B cell (primary cell): ENCODE measurements at regions not wholly inside any gene's neighbourhood (a gene's known extent, or its start where the extent isn't known, plus 50 kb on each side); places are given as distances from the start of the nearest gene placed in this dataset.

Experiments used
- ATAC-seq: fragments of 200-7000 bp; cut with Tn5 transposase; one replicate; pipeline ENCODE4 v1.10.0; 2021; ENCODE audit warnings: low read depth, mild to moderate bottlenecking, moderate number of reproducible peaks, moderate library complexity
- CTCF ChIA-PET: fragments of 350-600 bp; sonication (Branson Sonifier 250); formaldehyde crosslinking; loops from one replicate; lab custom pipeline; 2021; ENCODE audit warnings: antibody characterized with exemption, inconsistent platforms; lab: Charles Lee
- POLR2A ChIA-PET: fragments of 350-600 bp; sonication (Branson Sonifier 250); formaldehyde crosslinking; loops from one replicate; lab custom pipeline; 2021; ENCODE audit warnings: antibody characterized with exemption; lab: Charles Lee
- DNase-seq: peaks from one replicate; pipeline ENCODE4 v3.0.0; 2013
- H2AFZ ChIP-seq: 2 replicates; pipeline ENCODE4 v1.6.1; 2012; ENCODE audit warnings: mild to moderate bottlenecking, low read depth, low read length; ENCODE audit not compliant: insufficient read depth, poor library complexity, severe bottlenecking
- H3K27ac ChIP-seq, 2 donors: 1 replicate in 1 of 2; 2 replicates in 1 of 2; pipeline ENCODE4 v1.5.1; 2012 to 2013; ENCODE audit warnings: low read length in 2 of 2, mild to moderate bottlenecking in 2 of 2, moderate library complexity in 1 of 2
- H3K27me3 ChIP-seq, 4 experiments: fragments of 200-600 bp in 1 of 4; sonication (generic) in 1 of 4; replicated peaks in 1 of 4; 1 replicate in 2 of 4; 2 replicates in 2 of 4; pipeline versions ENCODE4 v1.6.1 to v1.7.0; 2013 to 2016; ENCODE audit warnings: low read length in 3 of 4, mild to moderate bottlenecking in 2 of 4, mixed read lengths in 1 of 4, moderate library complexity in 1 of 4; ENCODE audit not compliant: insufficient read depth in 4 of 4, control insufficient read depth in 3 of 4; ENCODE audit errors: control extremely low read depth in 1 of 4
- H3K36me3 ChIP-seq, 2 experiments: replicated peaks in 1 of 2; 1 replicate in 1 of 2; 2 replicates in 1 of 2; pipeline versions ENCODE4 v1.6.1 to v1.7.1; 2013; ENCODE audit warnings: low read length in 1 of 2; ENCODE audit not compliant: insufficient read depth in 2 of 2, control insufficient read depth in 1 of 2; ENCODE audit errors: control extremely low read depth in 1 of 2, extremely low read depth in 1 of 2
- H3K4me1 ChIP-seq, 2 donors: fragments of 200-600 bp in 1 of 2; sonication (generic) in 1 of 2; 1 replicate in 1 of 2; 2 replicates in 1 of 2; pipeline versions ENCODE4 v1.5.1 to v1.6.1; 2013 to 2017; ENCODE audit warnings: low read length in 2 of 2; ENCODE audit not compliant: control insufficient read depth in 2 of 2, insufficient read depth in 2 of 2
- H3K4me2 ChIP-seq: replicated peaks from 2 replicates; pipeline ENCODE3; 2012; ENCODE audit warnings: mild to moderate bottlenecking, low read depth, low read length; ENCODE audit not compliant: poor library complexity, severe bottlenecking
- H3K4me3 ChIP-seq, 5 experiments: fragments of 200-600 bp in 1 of 5; sonication (generic) in 1 of 5; 1 replicate in 3 of 5; 2 replicates in 2 of 5; pipeline versions ENCODE4 v1.5.1 to v1.7.0; 2011 to 2016; ENCODE audit warnings: low read length in 4 of 5, mild to moderate bottlenecking in 4 of 5, low read depth in 2 of 5, control low read depth in 1 of 5, moderate library complexity in 1 of 5; ENCODE audit not compliant: insufficient read depth in 1 of 5; ENCODE audit errors: control extremely low read depth in 1 of 5, extremely low read depth in 1 of 5
- H3K79me2 ChIP-seq: fragments of 200-600 bp; sonication (generic); one replicate; pipeline ENCODE4 v1.6.0; 2016; ENCODE audit warnings: low read length; ENCODE audit not compliant: control insufficient read depth, insufficient read depth
- H3K9ac ChIP-seq: fragments of 200-600 bp; sonication (generic); 2 replicates; pipeline ENCODE4 v1.6.1; 2017; ENCODE audit warnings: mild to moderate bottlenecking, low read length, moderate library complexity
- H3K9me3 ChIP-seq, 3 donors: one replicate each; pipeline versions ENCODE4 v1.6.1 to v1.7.1; 2013; ENCODE audit warnings: low read length in 2 of 3; ENCODE audit not compliant: control insufficient read depth in 2 of 3, insufficient read depth in 1 of 3; ENCODE audit errors: control extremely low read depth in 1 of 3
- H4K20me1 ChIP-seq: 2 replicates; pipeline ENCODE4 v1.6.0; 2012; ENCODE audit warnings: mild to moderate bottlenecking, low read length; ENCODE audit not compliant: insufficient read depth, control insufficient read depth, poor library complexity, severe bottlenecking
- H3K27ac Mint-ChIP-seq: one replicate; pipeline ENCODE4 v1.8.0; 2021; ENCODE audit warnings: mixed read lengths
- H3K27me3 Mint-ChIP-seq: one replicate; pipeline ENCODE4 v1.8.0; 2021; ENCODE audit warnings: mixed read lengths
- H3K4me1 Mint-ChIP-seq: one replicate; pipeline ENCODE4 v1.8.0; 2021; ENCODE audit warnings: mixed read lengths
- H3K4me3 Mint-ChIP-seq: one replicate; pipeline ENCODE4 v1.8.0; 2021; ENCODE audit warnings: mixed read lengths
- H3K9me3 Mint-ChIP-seq: one replicate; pipeline ENCODE4 v1.8.0; 2022; ENCODE audit warnings: mixed read lengths; ENCODE audit not compliant: insufficient read depth
- EZH2 ChIP-seq: IDR thresholded peaks from 2 replicates; pipeline ENCODE4 v1.6.1; 2012; ENCODE audit warnings: borderline replicate concordance, low read depth, mild to moderate bottlenecking, moderate library complexity, low read length; ENCODE audit not compliant: insufficient read depth, poor library complexity, severe bottlenecking
- WGBS: methylation state at CpG from one replicate; pipeline ENCODE4 v1.1.5; 2013; ENCODE audit warnings: missing lambda C conversion rate; ENCODE audit not compliant: insufficient coverage; 5-methylcytosine and 5-hydroxymethylcytosine counted together
- intact Hi-C: fragments of 100-400 bp; cut with micrococcal nuclease; formaldehyde crosslinking; loops from one replicate; pipeline ENCODE4 v1.10.0; 2022
- TF ChIP-seq, protein P1 (sequence below): fragments of 200-600 bp; IDR thresholded peaks from one replicate; pipeline ENCODE4 v1.8.0; 2022; ENCODE audit warnings: antibody characterized with exemption, mild to moderate bottlenecking

DNA sequence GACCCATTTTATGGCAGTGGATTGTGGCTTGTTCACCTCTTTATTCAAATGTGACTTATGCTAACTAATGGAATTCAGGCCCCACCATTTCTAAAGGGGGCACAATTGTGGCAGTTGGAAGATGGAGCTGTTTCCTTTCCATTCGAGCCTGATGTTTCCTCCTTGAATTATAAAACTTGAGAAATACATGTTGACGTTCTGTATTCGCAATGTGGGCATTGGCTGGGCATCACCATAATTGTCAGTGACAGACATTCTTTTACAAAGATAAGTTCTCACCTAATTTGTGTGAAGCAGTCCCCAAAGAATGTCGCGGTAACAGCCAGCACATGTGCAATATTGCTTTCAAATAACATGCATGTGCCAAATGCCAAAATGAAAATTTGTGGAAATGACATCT is 1070.2 kb upstream of the TENM3 start:
- TF ChIP-seq, protein P1, sequence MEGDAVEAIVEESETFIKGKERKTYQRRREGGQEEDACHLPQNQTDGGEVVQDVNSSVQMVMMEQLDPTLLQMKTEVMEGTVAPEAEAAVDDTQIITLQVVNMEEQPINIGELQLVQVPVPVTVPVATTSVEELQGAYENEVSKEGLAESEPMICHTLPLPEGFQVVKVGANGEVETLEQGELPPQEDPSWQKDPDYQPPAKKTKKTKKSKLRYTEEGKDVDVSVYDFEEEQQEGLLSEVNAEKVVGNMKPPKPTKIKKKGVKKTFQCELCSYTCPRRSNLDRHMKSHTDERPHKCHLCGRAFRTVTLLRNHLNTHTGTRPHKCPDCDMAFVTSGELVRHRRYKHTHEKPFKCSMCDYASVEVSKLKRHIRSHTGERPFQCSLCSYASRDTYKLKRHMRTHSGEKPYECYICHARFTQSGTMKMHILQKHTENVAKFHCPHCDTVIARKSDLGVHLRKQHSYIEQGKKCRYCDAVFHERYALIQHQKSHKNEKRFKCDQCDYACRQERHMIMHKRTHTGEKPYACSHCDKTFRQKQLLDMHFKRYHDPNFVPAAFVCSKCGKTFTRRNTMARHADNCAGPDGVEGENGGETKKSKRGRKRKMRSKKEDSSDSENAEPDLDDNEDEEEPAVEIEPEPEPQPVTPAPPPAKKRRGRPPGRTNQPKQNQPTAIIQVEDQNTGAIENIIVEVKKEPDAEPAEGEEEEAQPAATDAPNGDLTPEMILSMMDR, result no peak
- TF ChIP-seq EZH2, result no peak
- Mint-ChIP-seq H3K27ac (no peak overlapping the region), H3K4me3 (no peak overlapping the region), H3K4me1 (no peaks in the 10 kb centered on the region), H3K9me3 (no peaks in the 10 kb centered on the region), H3K27me3 (no peaks in the 10 kb centered on the region)
- Histone ChIP-seq H4K20me1 (no peaks in the 10 kb centered on the region), H3K9ac (no peak overlapping the region), H3K27ac (no peak overlapping the region), H3K4me1 (no peaks in the 10 kb centered on the region), H2AFZ (no peak overlapping the region), H3K27me3 (no peaks in the 10 kb centered on the region), H3K79me2 (no peaks in the 10 kb centered on the region), H3K4me3 (no peak overlapping the region), H3K9me3 (no peaks in the 10 kb centered on the region), H3K4me2 (no peak overlapping the region), H3K36me3 (no peaks in the 10 kb centered on the region)
- DNase-seq (no peak), ATAC-seq (no peak)
- intact Hi-C loops, result no loop called here
- WGBS, result 88% methylated on average over 2 of the region's 5 CpGs
- POLR2A ChIA-PET, result no interaction called here
- CTCF ChIA-PET, result no interaction called here

DNA sequence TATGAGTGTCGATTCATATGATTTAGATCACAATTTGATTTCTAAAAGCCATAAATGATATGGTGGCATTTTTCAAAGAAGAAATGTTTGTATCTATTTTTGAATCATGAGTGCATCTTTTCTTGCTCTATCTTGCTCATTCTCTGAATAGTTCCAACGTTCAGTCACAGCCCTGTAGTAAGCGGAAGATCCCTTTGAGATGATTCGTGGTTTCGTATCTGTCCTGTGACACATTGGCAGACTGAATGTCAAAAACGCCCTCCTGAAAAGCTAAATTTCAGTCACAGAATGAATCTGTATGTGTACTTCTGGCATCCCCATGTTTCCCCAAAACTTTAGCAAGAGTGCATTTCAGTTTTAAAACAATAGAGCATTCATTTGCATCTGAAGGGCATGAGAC is 1066.9 kb upstream of the TENM3 start:
- Mint-ChIP-seq H3K27me3 (no peaks in the 10 kb centered on the region), H3K4me3 (no peak overlapping the region), H3K9me3 (no peaks in the 10 kb centered on the region), H3K4me1 (no peaks in the 10 kb centered on the region), H3K27ac (no peak overlapping the region)
- H3K79me2 ChIP-seq, result no peaks in the 10 kb centered on the region
- 89% methylated on average over 5 of the region's 6 CpGs for WGBS
- H3K4me2 ChIP-seq, result no peak overlapping the region
- no peak overlapping the region for H3K27ac ChIP-seq
- no peak overlapping the region for H3K9ac ChIP-seq
- CTCF ChIA-PET, result no interaction called here
- intact Hi-C loops, result no loop called here
- DNase-seq, result no peak
- H2AFZ ChIP-seq, result no peak overlapping the region
- no peak overlapping the region for H3K4me3 ChIP-seq
- H3K4me1 ChIP-seq, result no peaks in the 10 kb centered on the region
- no peaks in the 10 kb centered on the region for H4K20me1 ChIP-seq
- no peak for ATAC-seq
- H3K27me3 ChIP-seq, result no peaks in the 10 kb centered on the region
- POLR2A ChIA-PET, result no interaction called here
- H3K36me3 ChIP-seq, result no peaks in the 10 kb centered on the region
- H3K9me3 ChIP-seq, result no peaks in the 10 kb centered on the region
- TF ChIP-seq EZH2, result no peak
- TF ChIP-seq, protein P1, result no peak
